ENCODE measurements at regions not wholly inside any gene's neighbourhood (a gene's known extent, or its start where the extent isn't known, plus 50 kb on each side); places are given as distances from the start of the nearest gene placed in this dataset.
"Not testable (repeated sequence)": the region's sequence is repeated elsewhere in the genome, so short reads cannot be mapped to it uniquely, and the experiment has no call there.

DNA sequence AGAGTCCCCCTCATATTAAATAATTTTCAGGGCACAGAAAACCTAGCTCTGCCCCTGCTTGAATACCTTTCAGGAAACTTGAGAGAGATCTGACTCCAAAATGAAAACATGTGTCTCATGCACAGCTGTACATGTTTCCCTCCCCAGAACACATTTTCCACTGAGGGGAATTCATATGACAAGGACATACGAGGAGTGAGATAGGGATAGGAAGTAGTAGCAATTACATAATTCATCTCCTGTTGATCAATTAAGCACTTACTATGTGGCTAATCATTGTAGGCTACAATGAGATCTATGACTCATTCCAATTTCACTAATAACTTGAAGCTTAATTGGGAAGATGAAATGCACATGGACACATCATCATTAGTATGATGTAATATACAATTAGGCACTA lies 302.1 kb downstream of the PCDH11X start:
- H3K4me1 ChIP-seq (ENCODE audit: control insufficient read depth in 2 of 2, insufficient read depth in 1 of 2, low read depth in 1 of 2, low read length in 2 of 2); H2BK15ac ChIP-seq (ENCODE audit: low read length); H3K9me3 ChIP-seq (replicated peaks in 1 of 2; ENCODE audit: control insufficient read depth in 2 of 2, insufficient read depth in 1 of 2, low read depth in 1 of 2, low read length in 2 of 2); DNase-seq (ENCODE audit: low spot score); H3K18ac ChIP-seq (ENCODE audit: low read length); H3K27me3 ChIP-seq (ENCODE audit: control insufficient read depth in 3 of 3, insufficient read depth in 3 of 3, low read depth in 1 of 3, low read length in 3 of 3); H3K36me3 ChIP-seq (replicated peaks in 1 of 2; ENCODE audit: control insufficient read depth in 2 of 2, insufficient read depth in 2 of 2, low read length in 2 of 2); H4K8ac ChIP-seq (ENCODE audit: low read depth, low read length); H3K14ac ChIP-seq (ENCODE audit: low read length); H2BK12ac ChIP-seq (ENCODE audit: low read length); H3K4me2 ChIP-seq (ENCODE audit: insufficient read depth, low read length, poor library complexity, severe bottlenecking); H3K9ac ChIP-seq (ENCODE audit: low read depth, low read length, poor library complexity); H2BK5ac ChIP-seq (ENCODE audit: low read length); H2AK5ac ChIP-seq (ENCODE audit: low read depth, low read length); H4K91ac ChIP-seq (ENCODE audit: low read depth, low read length, poor library complexity); H3K4me3 ChIP-seq (ENCODE audit: low read length in 2 of 2); H3K79me1 ChIP-seq (ENCODE audit: low read depth, low read length); H3K27ac ChIP-seq (replicated peaks; ENCODE audit: low read length); H3K4ac ChIP-seq (ENCODE audit: low read length); H2BK120ac ChIP-seq (ENCODE audit: low read depth, low read length); H2AFZ ChIP-seq (ENCODE audit: low read length); H3K23ac ChIP-seq (ENCODE audit: low read depth, low read length, poor library complexity): not testable (repeated sequence)
- WGBS, 2 donors (ENCODE audit: extremely low coverage in 2 of 2, insufficient read length in 2 of 2, insufficient replicate concordance in 1 of 2) = no CpG with 5 or more reads among the region's 1 CpG

- not testable (repeated sequence) for H3K9me3 ChIP-seq (replicated peaks in 1 of 2; ENCODE audit: control insufficient read depth in 2 of 2, insufficient read depth in 1 of 2, low read depth in 1 of 2, low read length in 2 of 2); H3K4me1 ChIP-seq (ENCODE audit: control insufficient read depth in 2 of 2, insufficient read depth in 1 of 2, low read depth in 1 of 2, low read length in 2 of 2); H3K27me3 ChIP-seq (ENCODE audit: control insufficient read depth in 3 of 3, insufficient read depth in 3 of 3, low read depth in 1 of 3, low read length in 3 of 3); H3K4me3 ChIP-seq (ENCODE audit: low read length in 2 of 2); H4K91ac ChIP-seq (ENCODE audit: low read depth, low read length, poor library complexity); H2BK5ac ChIP-seq (ENCODE audit: low read length); H3K14ac ChIP-seq (ENCODE audit: low read length); H2BK120ac ChIP-seq (ENCODE audit: low read depth, low read length); H2AFZ ChIP-seq (ENCODE audit: low read length); H3K18ac ChIP-seq (ENCODE audit: low read length); H3K79me1 ChIP-seq (ENCODE audit: low read depth, low read length); H4K8ac ChIP-seq (ENCODE audit: low read depth, low read length); H3K4ac ChIP-seq (ENCODE audit: low read length); H3K36me3 ChIP-seq (replicated peaks in 1 of 2; ENCODE audit: control insufficient read depth in 2 of 2, insufficient read depth in 2 of 2, low read length in 2 of 2); H2BK12ac ChIP-seq (ENCODE audit: low read length); H3K4me2 ChIP-seq (ENCODE audit: insufficient read depth, low read length, poor library complexity, severe bottlenecking); DNase-seq (ENCODE audit: low spot score); H3K23ac ChIP-seq (ENCODE audit: low read depth, low read length, poor library complexity); H3K9ac ChIP-seq (ENCODE audit: low read depth, low read length, poor library complexity); H3K27ac ChIP-seq (replicated peaks; ENCODE audit: low read length); H2BK15ac ChIP-seq (ENCODE audit: low read length); H2AK5ac ChIP-seq (ENCODE audit: low read depth, low read length)
- no CpG with 5 or more reads among the region's 2 CpGs for WGBS, 2 donors (ENCODE audit: extremely low coverage in 2 of 2, insufficient read length in 2 of 2, insufficient replicate concordance in 1 of 2)
Observed at GRCh38 chrX:92090756-92091155, 311.6 kb downstream of the PCDH11X start.

GRCh38 chrX:92098136-92098535 lies 319.0 kb downstream of the PCDH11X start:
- H3K9me3 ChIP-seq (replicated peaks in 1 of 2; ENCODE audit: control insufficient read depth in 2 of 2, insufficient read depth in 1 of 2, low read depth in 1 of 2, low read length in 2 of 2); H3K4me3 ChIP-seq (ENCODE audit: low read length in 2 of 2); H3K23ac ChIP-seq (ENCODE audit: low read depth, low read length, poor library complexity); H2BK120ac ChIP-seq (ENCODE audit: low read depth, low read length); H2BK5ac ChIP-seq (ENCODE audit: low read length); H3K14ac ChIP-seq (ENCODE audit: low read length); H3K79me1 ChIP-seq (ENCODE audit: low read depth, low read length); H3K4me2 ChIP-seq (ENCODE audit: insufficient read depth, low read length, poor library complexity, severe bottlenecking); H4K8ac ChIP-seq (ENCODE audit: low read depth, low read length); H3K4me1 ChIP-seq (ENCODE audit: control insufficient read depth in 2 of 2, insufficient read depth in 1 of 2, low read depth in 1 of 2, low read length in 2 of 2); H2AK5ac ChIP-seq (ENCODE audit: low read depth, low read length); H3K9ac ChIP-seq (ENCODE audit: low read depth, low read length, poor library complexity); H2BK15ac ChIP-seq (ENCODE audit: low read length); H3K36me3 ChIP-seq (replicated peaks in 1 of 2; ENCODE audit: control insufficient read depth in 2 of 2, insufficient read depth in 2 of 2, low read length in 2 of 2); H3K27ac ChIP-seq (replicated peaks; ENCODE audit: low read length); H4K91ac ChIP-seq (ENCODE audit: low read depth, low read length, poor library complexity); H3K18ac ChIP-seq (ENCODE audit: low read length); DNase-seq (ENCODE audit: low spot score); H3K27me3 ChIP-seq (ENCODE audit: control insufficient read depth in 3 of 3, insufficient read depth in 3 of 3, low read depth in 1 of 3, low read length in 3 of 3); H2AFZ ChIP-seq (ENCODE audit: low read length); H2BK12ac ChIP-seq (ENCODE audit: low read length); H3K4ac ChIP-seq (ENCODE audit: low read length): not testable (repeated sequence)
- no CpG with 5 or more reads among the region's 2 CpGs for WGBS, 2 donors (ENCODE audit: extremely low coverage in 2 of 2, insufficient read length in 2 of 2, insufficient replicate concordance in 1 of 2)

GRCh38 chrX:92100095-92100494 lies 320.9 kb downstream of the PCDH11X start:
- not testable (repeated sequence) for H3K4me3 ChIP-seq (ENCODE audit: low read length in 2 of 2); DNase-seq (ENCODE audit: low spot score); H3K36me3 ChIP-seq (replicated peaks in 1 of 2; ENCODE audit: control insufficient read depth in 2 of 2, insufficient read depth in 2 of 2, low read length in 2 of 2); H3K4me1 ChIP-seq (ENCODE audit: control insufficient read depth in 2 of 2, insufficient read depth in 1 of 2, low read depth in 1 of 2, low read length in 2 of 2); H4K91ac ChIP-seq (ENCODE audit: low read depth, low read length, poor library complexity); H2AFZ ChIP-seq (ENCODE audit: low read length); H3K27me3 ChIP-seq (ENCODE audit: control insufficient read depth in 3 of 3, insufficient read depth in 3 of 3, low read depth in 1 of 3, low read length in 3 of 3); H2BK12ac ChIP-seq (ENCODE audit: low read length); H3K18ac ChIP-seq (ENCODE audit: low read length); H2AK5ac ChIP-seq (ENCODE audit: low read depth, low read length); H3K23ac ChIP-seq (ENCODE audit: low read depth, low read length, poor library complexity); H2BK15ac ChIP-seq (ENCODE audit: low read length); H3K4me2 ChIP-seq (ENCODE audit: insufficient read depth, low read length, poor library complexity, severe bottlenecking); H2BK5ac ChIP-seq (ENCODE audit: low read length); H3K4ac ChIP-seq (ENCODE audit: low read length); H3K9me3 ChIP-seq (replicated peaks in 1 of 2; ENCODE audit: control insufficient read depth in 2 of 2, insufficient read depth in 1 of 2, low read depth in 1 of 2, low read length in 2 of 2); H3K79me1 ChIP-seq (ENCODE audit: low read depth, low read length); H3K9ac ChIP-seq (ENCODE audit: low read depth, low read length, poor library complexity); H3K14ac ChIP-seq (ENCODE audit: low read length); H3K27ac ChIP-seq (replicated peaks; ENCODE audit: low read length); H2BK120ac ChIP-seq (ENCODE audit: low read depth, low read length); H4K8ac ChIP-seq (ENCODE audit: low read depth, low read length)
- no CpG with 5 or more reads among the region's 7 CpGs for WGBS, 2 donors (ENCODE audit: extremely low coverage in 2 of 2, insufficient read length in 2 of 2, insufficient replicate concordance in 1 of 2)
